ENCODE measurements at regions not wholly inside any gene's neighbourhood (a gene's known extent, or its start where the extent isn't known, plus 50 kb on each side); places are given as distances from the start of the nearest gene placed in this dataset.
"Not testable (repeated sequence)": the region's sequence is repeated elsewhere in the genome, so short reads cannot be mapped to it uniquely, and the experiment has no call there.

- DNase-seq (ENCODE audit: low read depth), result no peak
These were observed 54.1 kb upstream of the PEG3 start for GRCh38 chr19:56894626-56895025.

- DNase-seq (ENCODE audit: low read depth), result no peak
These were observed 55.6 kb upstream of the PEG3 start for GRCh38 chr19:56896095-56896494.

- no peak for DNase-seq (ENCODE audit: low read depth)
These were observed 59.4 kb upstream of the PEG3 start for GRCh38 chr19:56899943-56900342.

GRCh38 chr19:56900573-56901097 is 60.1 kb upstream of the PEG3 start:
- DNase-seq (ENCODE audit: low read depth), result no peak

GRCh38 chr19:56905631-56906150 is 65.2 kb upstream of the PEG3 start:
- DNase-seq (ENCODE audit: low read depth), result no peak

- no peak for DNase-seq (ENCODE audit: low read depth)
These were observed 72.0 kb upstream of the PEG3 start for GRCh38 chr19:56912401-56913112.

- not testable (repeated sequence) for DNase-seq (ENCODE audit: low read depth)
These were observed 72.6 kb upstream of the PEG3 start for GRCh38 chr19:56913113-56913455.

- DNase-seq (ENCODE audit: low read depth), result no peak
These were observed 76.0 kb upstream of the PEG3 start for GRCh38 chr19:56916528-56916927.

- no peak for DNase-seq (ENCODE audit: low read depth)
These were observed 77.0 kb upstream of the PEG3 start for GRCh38 chr19:56917529-56917928.

GRCh38 chr19:56917998-56918397 is 77.5 kb upstream of the PEG3 start:
- no peak for DNase-seq (ENCODE audit: low read depth)

- no peak for DNase-seq (ENCODE audit: low read depth)
These were observed 78.3 kb upstream of the PEG3 start for GRCh38 chr19:56918682-56919307.

GRCh38 chr19:56919308-56919995 is 78.9 kb upstream of the PEG3 start:
- no peak for DNase-seq (ENCODE audit: low read depth)

- not testable (repeated sequence) for DNase-seq (ENCODE audit: low read depth)
These were observed 85.6 kb upstream of the PEG3 start for GRCh38 chr19:56926094-56926493.

- DNase-seq (ENCODE audit: low read depth), result no peak
These were observed 86.8 kb upstream of the PEG3 start for GRCh38 chr19:56927294-56927693.

- no peak for DNase-seq (ENCODE audit: low read depth)
These were observed 87.3 kb upstream of the PEG3 start for GRCh38 chr19:56927791-56928207.

- DNase-seq (ENCODE audit: low read depth), result no peak
These were observed 90.4 kb upstream of the PEG3 start for GRCh38 chr19:56930647-56931535.

GRCh38 chr19:56933014-56933705 is 92.6 kb upstream of the PEG3 start:
- no peak for DNase-seq (ENCODE audit: low read depth)

- DNase-seq (ENCODE audit: low read depth), result no peak
These were observed 94.0 kb upstream of the PEG3 start for GRCh38 chr19:56934438-56935090.

- DNase-seq (ENCODE audit: low read depth), result no peak
These were observed 99.4 kb upstream of the PEG3 start for GRCh38 chr19:56939951-56940350.

- no peak for DNase-seq (ENCODE audit: low read depth)
These were observed 102.2 kb upstream of the PEG3 start for GRCh38 chr19:56942756-56943155.

Measured in myocyte (in vitro differentiated cells).